GM11168 (cell line): ENCODE measurements at regions not wholly inside any gene's neighbourhood (a gene's known extent, or its start where the extent isn't known, plus 50 kb on each side); places are given as distances from the start of the nearest gene placed in this dataset.
"Not testable (repeated sequence)": the region's sequence is repeated elsewhere in the genome, so short reads cannot be mapped to it uniquely, and the experiment has no call there.

Source experiments
- in situ Hi-C: fragments of 300-500 bp; cut with MboI; formaldehyde crosslinking; loops from one replicate; pipeline ENCODE4 v1.12.0; 2022; ENCODE audit warnings: low sequenced_read_pairs; ENCODE audit not compliant: unreplicated experiment

- in situ Hi-C loops = no loop called here
Measured at GRCh38 chr5:17364987-17365810, 132.8 kb upstream of the TAF11L2 start.

GRCh38 chr5:17365811-17366138 lies 132.3 kb upstream of the TAF11L2 start:
- in situ Hi-C loops = no loop called here

DNA sequence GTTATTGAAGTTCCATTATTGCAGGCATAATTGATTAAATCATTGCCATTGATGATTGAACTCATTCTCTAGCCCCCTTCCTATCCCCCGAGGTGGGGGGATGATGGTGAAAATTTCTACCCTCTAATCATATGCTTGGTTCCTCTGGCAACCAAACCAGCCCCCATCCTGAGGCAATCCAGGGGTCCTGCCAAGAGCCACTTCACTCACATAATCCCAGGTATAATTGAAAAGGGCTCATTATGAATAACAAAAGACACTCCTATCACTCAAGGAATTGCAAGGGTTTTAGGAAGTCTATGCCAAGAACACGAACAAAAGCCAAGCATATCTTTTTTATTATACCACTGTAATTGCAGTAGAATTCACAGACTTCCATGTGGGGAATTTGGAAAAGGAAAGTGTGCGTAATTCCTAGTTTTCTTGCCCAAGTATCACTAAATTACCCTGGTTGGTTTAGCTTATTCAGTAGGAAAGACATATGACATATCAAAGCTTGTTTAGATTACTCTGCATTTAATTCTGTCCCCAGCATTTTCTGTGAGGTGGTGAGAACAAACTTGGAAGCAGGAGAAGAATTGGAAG lies 130.7 kb upstream of the TAF11L2 start:
- in situ Hi-C loops = no loop called here

DNA sequence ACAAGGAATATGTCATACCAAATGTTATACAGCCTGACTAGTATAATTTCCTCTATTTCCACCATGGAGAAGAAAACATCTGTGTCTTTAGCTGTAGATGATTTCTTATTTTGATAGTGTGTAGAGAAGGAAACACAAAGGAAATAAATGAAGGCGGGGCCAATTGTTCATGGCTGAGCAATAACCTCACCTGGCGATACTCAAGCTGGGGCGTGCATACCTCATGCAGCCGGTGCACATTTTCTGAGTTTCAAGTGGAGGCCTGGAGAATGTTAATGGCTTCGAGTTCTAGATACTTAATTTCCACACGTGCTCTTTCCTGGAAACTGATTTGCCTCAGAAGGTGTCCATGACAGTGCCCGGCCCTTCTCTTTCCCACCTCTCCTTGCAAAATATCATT lies 127.4 kb upstream of the TAF11L2 start:
- in situ Hi-C loops = no loop called here

GRCh38 chr5:17373406-17373805 lies 124.6 kb upstream of the TAF11L2 start:
- in situ Hi-C loops = no loop called here

GRCh38 chr5:17373814-17374556 lies 124.0 kb upstream of the TAF11L2 start:
- in situ Hi-C loops = no loop called here

GRCh38 chr5:17374973-17375742 lies 122.9 kb upstream of the TAF11L2 start:
- in situ Hi-C loops = no loop called here

DNA sequence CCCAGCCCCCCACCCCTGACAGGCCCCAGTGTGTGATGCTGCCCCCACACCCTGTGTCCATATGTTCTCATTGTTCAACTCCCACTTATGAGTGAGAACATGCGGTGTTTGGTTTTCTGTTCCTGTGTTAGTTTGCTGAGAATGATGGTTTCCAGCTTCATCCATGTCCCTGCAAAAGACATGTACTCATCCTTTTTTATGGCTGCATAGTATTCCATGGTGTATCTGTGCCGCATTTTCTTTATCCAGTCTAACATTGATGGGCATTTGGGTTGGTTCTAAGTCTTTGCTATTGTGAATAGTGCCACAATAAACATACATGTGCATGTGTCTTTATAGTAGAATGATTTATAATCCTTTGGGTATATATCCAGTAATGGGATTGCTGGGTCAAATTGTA lies 122.1 kb upstream of the TAF11L2 start:
- in situ Hi-C loops = not testable (repeated sequence)

GRCh38 chr5:17378346-17378997 lies 119.6 kb upstream of the TAF11L2 start:
- in situ Hi-C loops = no loop called here

DNA sequence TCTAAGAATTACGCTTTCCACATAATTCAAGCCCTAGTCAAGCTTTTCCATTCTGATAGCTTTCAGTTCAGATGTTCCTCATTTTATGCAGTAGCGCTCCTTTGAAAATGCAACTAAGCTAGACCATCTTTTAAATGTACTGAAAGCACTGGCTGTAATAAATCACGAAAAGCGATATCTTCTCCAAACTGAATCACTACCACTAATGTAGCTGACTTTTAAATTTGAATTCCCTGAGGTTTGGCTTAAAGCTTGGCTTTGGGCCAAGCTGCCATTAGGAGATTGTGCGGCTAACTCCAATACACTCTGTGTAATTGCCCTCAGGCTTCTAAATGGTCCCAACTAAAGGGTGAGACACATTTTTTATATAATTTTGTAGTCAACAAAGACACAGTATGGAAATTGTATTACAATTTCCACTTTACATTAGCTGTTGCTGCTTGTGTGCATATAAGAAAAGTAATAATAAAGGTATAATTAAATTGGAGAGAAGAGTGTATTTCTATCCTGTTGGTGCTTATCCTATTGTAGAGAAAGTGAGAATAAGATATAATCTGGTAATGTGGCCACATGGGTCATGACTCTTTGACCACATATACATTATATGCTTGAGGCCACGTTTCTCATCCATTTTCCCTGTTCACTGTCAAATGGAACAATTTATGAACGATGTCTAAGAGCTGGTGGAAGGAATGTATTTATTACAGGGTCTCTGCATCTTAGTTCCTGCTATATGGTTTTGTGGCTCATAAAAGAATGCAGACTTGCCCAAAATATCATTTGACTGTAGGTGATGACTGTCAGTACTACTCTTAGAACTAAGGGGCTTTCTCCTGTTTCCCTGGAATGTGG lies 118.7 kb upstream of the TAF11L2 start:
- in situ Hi-C loops = no loop called here

GRCh38 chr5:17381932-17382331 lies 116.1 kb upstream of the TAF11L2 start:
- in situ Hi-C loops = no loop called here

DNA sequence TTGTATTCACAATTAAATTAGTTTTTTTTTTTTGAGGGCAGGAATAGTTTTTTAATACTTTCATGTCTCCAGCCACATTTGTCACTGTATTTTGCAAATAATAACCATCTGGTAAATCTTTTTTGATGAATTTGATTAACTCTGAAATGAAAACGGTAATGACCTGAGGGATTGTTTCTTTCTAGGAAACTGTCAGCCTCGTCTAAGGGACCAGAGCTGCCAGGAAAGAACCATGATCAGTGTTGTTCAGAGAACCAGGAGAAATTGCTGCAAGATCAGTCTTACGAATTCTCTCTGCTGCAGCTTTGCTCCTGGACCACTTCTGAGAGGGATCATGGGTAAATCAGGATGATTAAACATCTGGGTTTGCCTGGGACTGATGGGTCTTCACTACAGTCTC lies 114.5 kb upstream of the TAF11L2 start:
- in situ Hi-C loops = no loop called here

GRCh38 chr5:17384181-17384580 lies 113.8 kb upstream of the TAF11L2 start:
- in situ Hi-C loops = no loop called here

DNA sequence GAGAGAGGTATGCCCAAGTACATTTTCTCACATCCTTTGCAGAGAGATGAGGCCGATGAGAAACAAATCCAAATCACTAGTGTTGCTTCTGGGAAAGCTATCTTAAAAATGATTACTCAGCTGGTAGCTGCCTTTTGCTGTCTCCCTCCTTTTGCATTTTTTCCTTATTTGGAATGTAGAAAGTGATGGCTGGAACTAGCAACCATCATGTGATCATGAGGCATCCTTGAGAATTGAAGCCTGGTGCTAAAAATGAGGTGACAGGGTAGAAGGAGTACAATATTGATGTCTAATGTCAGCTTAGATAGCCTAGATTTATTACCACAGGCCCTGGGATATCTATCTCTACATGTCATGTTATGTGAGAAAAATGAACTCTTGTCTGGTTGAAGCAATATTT lies 109.3 kb upstream of the TAF11L2 start:
- in situ Hi-C loops = no loop called here

GRCh38 chr5:17394086-17394485 lies 103.9 kb upstream of the TAF11L2 start:
- in situ Hi-C loops = no loop called here

DNA sequence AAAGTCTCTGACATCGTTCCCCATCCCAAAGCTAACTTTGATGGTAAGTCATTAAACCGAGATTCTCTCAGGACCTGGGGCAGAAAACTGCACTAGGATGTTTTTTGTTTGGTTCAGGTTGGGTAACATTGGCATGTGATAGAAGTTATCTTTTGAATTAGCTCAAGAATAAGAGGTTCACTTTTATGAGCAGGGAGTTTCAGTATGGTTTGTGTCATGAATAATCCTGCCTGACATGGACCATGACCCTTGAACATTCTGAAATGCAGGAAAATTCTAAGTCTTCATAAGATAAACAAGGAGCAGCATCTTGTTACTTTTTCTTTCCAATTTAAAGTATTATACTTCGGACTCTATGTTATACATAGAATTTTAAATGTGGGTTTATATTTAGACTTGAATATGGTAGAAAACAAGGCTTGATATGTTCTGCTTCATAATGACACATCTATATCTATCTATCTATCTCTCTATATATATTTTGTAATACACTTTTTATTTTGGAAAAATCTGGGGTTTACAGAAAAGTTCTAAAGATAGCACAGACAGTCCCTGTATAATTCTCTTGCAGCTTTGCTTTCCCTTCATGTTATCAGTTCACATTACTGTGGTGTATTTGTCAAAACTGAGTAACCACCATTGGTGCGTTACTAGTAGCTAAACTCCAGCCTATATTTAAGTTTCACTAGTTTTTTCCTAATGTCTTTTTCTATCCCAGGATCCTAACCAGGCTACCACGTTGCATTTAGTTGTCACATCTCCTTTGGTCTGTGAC lies 102.7 kb upstream of the TAF11L2 start:
- in situ Hi-C loops = no loop called here

DNA sequence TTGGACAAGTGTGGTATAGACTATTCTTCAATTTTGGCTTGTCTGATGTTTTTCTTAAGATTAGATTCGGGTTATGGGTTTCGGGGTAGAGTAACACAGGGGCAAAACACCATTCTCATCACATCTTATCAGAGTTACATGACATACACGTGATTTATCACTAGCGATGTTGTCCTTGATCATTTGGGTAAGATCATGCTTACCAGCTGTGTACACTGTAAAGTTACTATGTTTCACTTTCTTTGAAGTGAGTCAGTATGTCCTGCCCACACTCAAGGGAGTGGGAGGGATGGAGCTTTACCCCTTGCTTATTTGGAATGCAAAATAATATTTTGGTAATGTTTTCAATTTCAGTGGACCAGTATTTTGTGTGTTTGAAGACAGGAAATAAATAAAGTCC lies 101.8 kb upstream of the TAF11L2 start:
- in situ Hi-C loops = no loop called here

DNA sequence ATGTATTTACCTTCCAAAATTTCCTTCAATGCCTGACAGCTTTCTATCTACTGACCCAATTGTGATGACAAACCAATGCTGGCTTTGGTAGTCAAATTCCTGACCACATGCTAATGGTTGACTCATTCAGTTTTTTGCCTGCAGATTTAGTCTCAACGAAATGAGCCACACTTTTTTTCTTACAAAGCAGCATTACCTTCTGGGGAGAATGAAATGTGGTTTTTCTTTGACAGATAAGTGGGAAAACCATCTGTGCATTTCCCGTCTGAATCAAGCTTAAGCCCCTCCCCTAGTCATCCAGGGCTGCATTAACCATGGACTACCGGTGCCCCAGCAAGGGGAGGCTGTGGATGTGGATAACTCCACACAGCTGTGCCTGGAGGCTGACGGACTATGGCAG lies 99.6 kb upstream of the TAF11L2 start:
- in situ Hi-C loops = no loop called here
